GM12878 (cell line): ENCODE measurements at regions not wholly inside any gene's neighbourhood (a gene's known extent, or its start where the extent isn't known, plus 50 kb on each side); places are given as distances from the start of the nearest gene placed in this dataset.

Experiments used
- ATAC-seq: fragments of 200-7000 bp; cut with Tn5 transposase; 3 replicates; pipeline ENCODE4 v1.9.1; 2020; ENCODE audit warnings: mild to moderate bottlenecking, moderate library complexity
- BruUV-seq: library from RNA; stranded (reverse); fragments of 400-500 nt; replicated peaks from 2 replicates; lab custom pipeline; 2021; lab: Mats Ljungman, UMichigan
- CTCF ChIA-PET: fragments of 300-600 bp; sonication (Branson Sonifier 250); formaldehyde crosslinking; extraction: SDS; loops from one replicate; lab custom pipeline; 2021; ENCODE audit warnings: inconsistent platforms; lab: Yijun Ruan, JAX
- POLR2A ChIA-PET: fragments of 350-600 bp; formaldehyde crosslinking; extraction: SDS; loops from one replicate; lab custom pipeline; 2021; ENCODE audit warnings: inconsistent platforms; lab: Charles Lee
- RAD21 ChIA-PET: fragments of 300-600 bp; sonication (Branson Sonifier 250); formaldehyde crosslinking; loops from one replicate; lab custom pipeline; 2023; ENCODE audit warnings: antibody characterized with exemption; ENCODE audit not compliant: unreplicated experiment; lab: Charles Lee
- SMC1A ChIA-PET: fragments of 300-600 bp; sonication (Branson Sonifier 250); formaldehyde crosslinking; loops from one replicate; lab custom pipeline; 2023; ENCODE audit not compliant: unreplicated experiment, uncharacterized antibody; lab: Charles Lee
- DNase-seq: peaks from one replicate; pipeline ENCODE4 v3.0.0-alpha.2; 2011; ENCODE audit warnings: low read depth, low spot score
- FAIRE-seq: peaks from 3 replicates; lab custom pipeline; 2011; peaks lifted over from hg19 to GRCh38; lab: Jason Lieb, UNC
- H2AFZ ChIP-seq: 2 replicates; pipeline ENCODE4 v1.6.0; 2011; ENCODE audit warnings: low read depth, low read length, control low read depth; ENCODE audit not compliant: control insufficient read depth
- H3K27ac ChIP-seq: 2 replicates; pipeline ENCODE4 v1.5.1; 2011; ENCODE audit warnings: control low read depth; ENCODE audit not compliant: control insufficient read depth, insufficient read depth
- H3K27me3 ChIP-seq, 2 experiments: replicated peaks in 1 of 2; 2 replicates each; pipeline versions ENCODE4 v1.6.0 to v1.6.1; 2011; ENCODE audit warnings: low read length in 1 of 2; ENCODE audit not compliant: control insufficient read depth in 2 of 2, insufficient read depth in 2 of 2
- H3K36me3 ChIP-seq, 2 experiments: 2 replicates each; pipeline ENCODE4 v1.5.1; 2011; ENCODE audit warnings: low read length in 1 of 2; ENCODE audit not compliant: control insufficient read depth in 2 of 2, insufficient read depth in 2 of 2
- H3K4me1 ChIP-seq: 2 replicates; pipeline ENCODE4 v1.6.1; 2011; ENCODE audit warnings: mild to moderate bottlenecking, low read length, moderate library complexity, mixed read lengths; ENCODE audit not compliant: control insufficient read depth, insufficient read depth
- H3K4me2 ChIP-seq: 2 replicates; pipeline ENCODE4 v1.6.0; 2011; ENCODE audit warnings: control low read depth; ENCODE audit not compliant: control insufficient read depth, insufficient read depth
- H3K4me3 ChIP-seq: fragments of 200-600 bp; sonication (generic); 2 replicates; pipeline ENCODE4 v1.5.1; 2016
- H3K79me2 ChIP-seq: 2 replicates; pipeline ENCODE4 v1.6.0; 2011; ENCODE audit warnings: low read length; ENCODE audit not compliant: control insufficient read depth, insufficient read depth
- H3K9ac ChIP-seq: 2 replicates; pipeline ENCODE4 v1.8.0; 2011; ENCODE audit warnings: low read length, control low read depth, mixed read lengths; ENCODE audit not compliant: control insufficient read depth, insufficient read depth
- H3K9me3 ChIP-seq: replicated peaks from 3 replicates; pipeline ENCODE4 v1.5.1; 2011; ENCODE audit warnings: mild to moderate bottlenecking, low read length; ENCODE audit not compliant: control insufficient read depth, insufficient read depth
- H4K20me1 ChIP-seq: 2 replicates; pipeline ENCODE4 v1.6.0; 2011; ENCODE audit not compliant: control insufficient read depth, insufficient read depth
- MYC ChIP-seq: IDR thresholded peaks from 2 replicates; pipeline ENCODE4 v1.6.1; 2011; ENCODE audit warnings: mild to moderate bottlenecking, low read length, moderate library complexity, inconsistent platforms; ENCODE audit not compliant: insufficient read depth, insufficient replicate concordance, insufficient read length, severe bottlenecking
- STAT3 ChIP-seq: IDR thresholded peaks from 2 replicates; pipeline ENCODE4 v1.6.1; 2011; ENCODE audit warnings: low read depth, low read length, improper control_type of control experiment
- ZZZ3 ChIP-seq: IDR thresholded peaks from 2 replicates; pipeline ENCODE4 v1.6.1; 2011; ENCODE audit warnings: low read depth; ENCODE audit not compliant: control insufficient read depth, insufficient read length
- WGBS: methylation state at CpG from one replicate; pipeline ENCODE4 v1.1.6; 2016; ENCODE audit warnings: low lambda C conversion rate; ENCODE audit not compliant: insufficient replicate concordance, insufficient coverage; ENCODE audit errors: missing lambda C conversion rate; 5-methylcytosine and 5-hydroxymethylcytosine counted together
- in situ Hi-C: fragments of 300-500 bp; cut with MboI; formaldehyde crosslinking; loops from 9 replicates; pipeline ENCODE4 v1.14.3; 2018; ENCODE audit warnings: mixed read lengths
- intact Hi-C: fragments of 100-400 bp; cut with micrococcal nuclease; formaldehyde crosslinking; loops from one replicate; pipeline ENCODE4 v1.14.2; 2022; ENCODE audit not compliant: unreplicated experiment
- TF ChIP-seq, protein P1 (sequence below): IDR thresholded peaks from 2 replicates; pipeline ENCODE4 v1.6.1; 2012; ENCODE audit warnings: low read depth, low read length, improper control_type of control experiment
- TF ChIP-seq, protein P2 (sequence below): fragments of 450-650 bp; IDR thresholded peaks from 2 replicates; pipeline ENCODE4 v1.6.1; 2016; ENCODE audit warnings: mild to moderate bottlenecking
- TF ChIP-seq, protein P3 (sequence below): IDR thresholded peaks from 2 replicates; pipeline ENCODE4 v1.6.1; 2011; ENCODE audit warnings: borderline replicate concordance, low read depth, mild to moderate bottlenecking, moderate library complexity, mixed read lengths, low read length; ENCODE audit not compliant: insufficient read depth; ENCODE audit errors: extremely low read length
- TF ChIP-seq, protein P4 (sequence below): fragments of 450-650 bp; IDR thresholded peaks from 2 replicates; pipeline ENCODE4 v1.6.1; 2017; ENCODE audit warnings: mild to moderate bottlenecking, low read depth, inconsistent platforms; ENCODE audit not compliant: poor library complexity, severe bottlenecking

DNA sequence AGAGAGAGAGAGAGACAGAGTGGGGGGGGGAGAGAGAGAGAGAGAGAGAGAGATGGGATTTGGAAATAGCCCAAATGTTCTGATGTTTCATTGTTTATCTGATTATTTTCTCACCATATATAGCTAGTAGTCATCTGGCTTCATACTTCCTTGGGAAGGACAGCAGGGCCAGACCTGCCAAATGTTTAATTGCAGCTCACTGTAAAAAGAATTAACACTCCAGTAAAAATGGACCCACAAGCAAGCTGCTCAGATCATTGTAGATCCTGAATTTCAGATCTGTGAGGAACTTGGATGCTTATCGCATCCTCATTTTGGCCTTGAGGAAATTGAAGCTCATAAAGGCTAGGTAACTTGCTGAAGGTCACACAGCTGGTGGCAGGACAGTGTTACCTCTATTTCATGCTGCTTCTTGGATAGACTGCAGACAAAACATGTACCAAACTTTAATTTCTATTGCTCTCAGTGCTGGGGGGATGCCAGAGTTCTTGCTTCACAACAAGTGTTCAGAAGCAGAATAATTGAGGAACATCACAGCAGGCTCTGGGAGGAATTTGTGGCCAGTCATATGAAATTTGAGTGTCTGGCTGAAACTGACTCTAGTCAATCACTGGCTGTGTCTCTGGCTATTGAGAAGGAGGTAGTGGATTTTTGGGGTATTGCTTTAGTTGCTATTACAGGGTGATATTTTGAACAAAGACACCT is 223.5 kb downstream of the PIK3C3 start (continued):
- TF ChIP-seq, protein P1, sequence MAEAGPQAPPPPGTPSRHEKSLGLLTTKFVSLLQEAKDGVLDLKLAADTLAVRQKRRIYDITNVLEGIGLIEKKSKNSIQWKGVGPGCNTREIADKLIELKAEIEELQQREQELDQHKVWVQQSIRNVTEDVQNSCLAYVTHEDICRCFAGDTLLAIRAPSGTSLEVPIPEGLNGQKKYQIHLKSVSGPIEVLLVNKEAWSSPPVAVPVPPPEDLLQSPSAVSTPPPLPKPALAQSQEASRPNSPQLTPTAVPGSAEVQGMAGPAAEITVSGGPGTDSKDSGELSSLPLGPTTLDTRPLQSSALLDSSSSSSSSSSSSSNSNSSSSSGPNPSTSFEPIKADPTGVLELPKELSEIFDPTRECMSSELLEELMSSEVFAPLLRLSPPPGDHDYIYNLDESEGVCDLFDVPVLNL = no peak

DNA sequence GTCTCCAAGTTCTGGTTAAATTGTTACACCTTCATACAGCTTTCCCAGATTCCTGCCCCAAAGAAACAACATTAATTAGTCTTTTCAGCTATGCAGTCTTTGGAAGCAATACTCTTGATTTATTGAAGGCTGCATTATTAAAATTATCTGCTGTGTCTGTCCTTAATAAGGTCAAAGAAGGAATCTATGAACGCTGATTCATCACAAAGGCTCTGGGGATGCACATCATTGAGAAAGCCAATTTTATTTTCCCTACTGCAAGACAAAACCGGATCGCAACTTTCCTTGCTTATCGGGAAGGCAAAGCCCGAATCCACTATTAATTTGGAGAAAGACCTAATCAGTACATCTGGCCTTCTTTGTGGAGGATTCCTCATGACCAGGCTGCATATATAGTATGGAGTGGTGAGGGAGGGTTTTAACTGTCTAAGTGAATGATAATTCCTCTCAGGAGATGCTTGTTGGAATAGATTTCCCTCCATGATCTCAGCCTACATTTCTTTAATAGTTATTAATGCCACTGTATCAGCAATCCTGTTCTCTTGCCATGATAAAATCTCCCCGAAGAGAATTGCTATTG is 224.6 kb downstream of the PIK3C3 start:
- ATAC-seq (no peak), DNase-seq (no peak), FAIRE-seq (no peak)
- in situ Hi-C loops = no loop called here
- no peak overlapping the region for H3K4me3 ChIP-seq
- H3K79me2 ChIP-seq = no peaks in the 10 kb centered on the region
- no peaks in the 10 kb centered on the region for H3K9me3 ChIP-seq
- POLR2A ChIA-PET = no interaction called here
- H3K9ac ChIP-seq = no peak overlapping the region
- no peaks in the 10 kb centered on the region for H3K4me1 ChIP-seq
- SMC1A ChIA-PET = interaction anchor here (0.9 to 1.3 kb wide), 4 partner anchors 22 to 102 kb away, joined by 3 to 10 read pairs (median 4); no protein-coding TSS in a partner anchor
- no TSS peak for BruUV-seq
- H3K36me3 ChIP-seq = no peaks in the 10 kb centered on the region
- no peaks in the 10 kb centered on the region for H4K20me1 ChIP-seq
- no peak overlapping the region for H3K27ac ChIP-seq
- H3K4me2 ChIP-seq = no peak overlapping the region
- no peak overlapping the region for H2AFZ ChIP-seq
- CTCF ChIA-PET = interaction anchor here (1.3 to 1.4 kb wide), 2 partner anchors 15 to 65 kb away, joined by 3 to 6 read pairs; no protein-coding TSS in a partner anchor
- WGBS = 34% methylated on average over 6 of the region's 6 CpGs
- RAD21 ChIA-PET = no interaction called here
- H3K27me3 ChIP-seq = no peaks in the 10 kb centered on the region; a peak in 1 of 4 replicates
- no peak for TF ChIP-seq STAT3
- TF ChIP-seq, protein P2, sequence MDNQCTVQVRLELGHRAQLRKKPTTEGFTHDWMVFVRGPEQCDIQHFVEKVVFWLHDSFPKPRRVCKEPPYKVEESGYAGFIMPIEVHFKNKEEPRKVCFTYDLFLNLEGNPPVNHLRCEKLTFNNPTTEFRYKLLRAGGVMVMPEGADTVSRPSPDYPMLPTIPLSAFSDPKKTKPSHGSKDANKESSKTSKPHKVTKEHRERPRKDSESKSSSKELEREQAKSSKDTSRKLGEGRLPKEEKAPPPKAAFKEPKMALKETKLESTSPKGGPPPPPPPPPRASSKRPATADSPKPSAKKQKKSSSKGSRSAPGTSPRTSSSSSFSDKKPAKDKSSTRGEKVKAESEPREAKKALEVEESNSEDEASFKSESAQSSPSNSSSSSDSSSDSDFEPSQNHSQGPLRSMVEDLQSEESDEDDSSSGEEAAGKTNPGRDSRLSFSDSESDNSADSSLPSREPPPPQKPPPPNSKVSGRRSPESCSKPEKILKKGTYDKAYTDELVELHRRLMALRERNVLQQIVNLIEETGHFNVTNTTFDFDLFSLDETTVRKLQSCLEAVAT = no peak
- TF ChIP-seq, protein P3, sequence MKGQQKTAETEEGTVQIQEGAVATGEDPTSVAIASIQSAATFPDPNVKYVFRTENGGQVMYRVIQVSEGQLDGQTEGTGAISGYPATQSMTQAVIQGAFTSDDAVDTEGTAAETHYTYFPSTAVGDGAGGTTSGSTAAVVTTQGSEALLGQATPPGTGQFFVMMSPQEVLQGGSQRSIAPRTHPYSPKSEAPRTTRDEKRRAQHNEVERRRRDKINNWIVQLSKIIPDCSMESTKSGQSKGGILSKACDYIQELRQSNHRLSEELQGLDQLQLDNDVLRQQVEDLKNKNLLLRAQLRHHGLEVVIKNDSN = no peak
- TF ChIP-seq, protein P4, sequence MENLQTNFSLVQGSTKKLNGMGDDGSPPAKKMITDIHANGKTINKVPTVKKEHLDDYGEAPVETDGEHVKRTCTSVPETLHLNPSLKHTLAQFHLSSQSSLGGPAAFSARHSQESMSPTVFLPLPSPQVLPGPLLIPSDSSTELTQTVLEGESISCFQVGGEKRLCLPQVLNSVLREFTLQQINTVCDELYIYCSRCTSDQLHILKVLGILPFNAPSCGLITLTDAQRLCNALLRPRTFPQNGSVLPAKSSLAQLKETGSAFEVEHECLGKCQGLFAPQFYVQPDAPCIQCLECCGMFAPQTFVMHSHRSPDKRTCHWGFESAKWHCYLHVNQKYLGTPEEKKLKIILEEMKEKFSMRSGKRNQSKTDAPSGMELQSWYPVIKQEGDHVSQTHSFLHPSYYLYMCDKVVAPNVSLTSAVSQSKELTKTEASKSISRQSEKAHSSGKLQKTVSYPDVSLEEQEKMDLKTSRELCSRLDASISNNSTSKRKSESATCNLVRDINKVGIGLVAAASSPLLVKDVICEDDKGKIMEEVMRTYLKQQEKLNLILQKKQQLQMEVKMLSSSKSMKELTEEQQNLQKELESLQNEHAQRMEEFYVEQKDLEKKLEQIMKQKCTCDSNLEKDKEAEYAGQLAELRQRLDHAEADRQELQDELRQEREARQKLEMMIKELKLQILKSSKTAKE = no peak
- no peak for TF ChIP-seq ZZZ3
- no peak for TF ChIP-seq MYC
- intact Hi-C loops = loop anchor here (10.0 kb wide), 1 partner anchor 155 kb away; no protein-coding TSS in a partner anchor
